Stimulated activated CD8-positive, alpha-beta memory T cell treated with anti-CD3 and anti-CD28 coated beads, Interleukin-12 subunit alpha, Interleukin-12 subunit beta, amount 100 ng/mL, for 4 hours (primary cell): ENCODE measurements at regions not wholly inside any gene's neighbourhood (a gene's known extent, or its start where the extent isn't known, plus 50 kb on each side); places are given as distances from the start of the nearest gene placed in this dataset.
"Not testable (repeated sequence)": the region's sequence is repeated elsewhere in the genome, so short reads cannot be mapped to it uniquely, and the experiment has no call there.

ENCODE experiments used
- DNase-seq: peaks from one replicate; pipeline ENCODE4 v3.0.0-alpha.2; 2020; ENCODE audit warnings: low read depth

DNA sequence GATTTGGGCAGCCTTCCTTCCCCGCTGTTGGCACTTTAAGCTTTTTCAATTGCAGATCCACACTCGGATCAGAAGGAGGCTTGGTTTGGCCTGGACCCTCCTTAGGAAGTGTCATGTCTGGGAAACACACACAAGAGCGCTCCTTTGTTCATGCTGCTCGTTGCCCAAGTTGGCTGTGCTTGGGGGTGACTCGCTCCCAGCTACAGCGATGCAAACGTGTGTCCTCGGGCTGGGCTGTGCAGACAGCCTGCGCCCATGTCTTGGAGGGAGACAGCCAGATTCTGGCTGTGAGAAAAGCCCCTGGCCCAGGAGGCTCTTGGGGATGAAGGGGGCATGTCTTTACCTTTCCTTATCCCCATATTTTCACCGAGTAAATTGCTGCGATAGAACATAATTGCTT, 665.6 kb upstream of the EEF2KMT start:
- no peak for DNase-seq

DNA sequence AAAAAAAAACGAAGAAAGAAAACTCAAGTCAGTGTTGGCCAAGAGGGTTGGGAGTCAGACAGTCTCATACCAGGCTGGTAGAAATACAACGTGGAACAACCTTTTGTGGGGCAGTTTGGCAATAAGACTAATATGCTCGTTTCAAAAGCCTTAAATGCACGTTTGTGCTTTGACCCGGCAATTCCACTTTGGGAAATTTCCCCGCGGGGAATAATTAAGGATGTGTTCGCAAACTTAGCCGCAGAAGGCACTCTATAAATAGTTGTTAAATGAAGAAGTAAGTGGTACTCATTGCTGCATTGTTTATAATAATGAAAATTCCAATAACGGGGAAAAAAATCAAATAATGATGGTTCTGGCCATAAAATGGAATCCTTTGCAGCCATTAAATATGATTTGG, 664.8 kb upstream of the EEF2KMT start:
- no peak for DNase-seq

GRCh38 chr16:5761592-5761991, 664.0 kb upstream of the EEF2KMT start:
- DNase-seq: no peak

DNA sequence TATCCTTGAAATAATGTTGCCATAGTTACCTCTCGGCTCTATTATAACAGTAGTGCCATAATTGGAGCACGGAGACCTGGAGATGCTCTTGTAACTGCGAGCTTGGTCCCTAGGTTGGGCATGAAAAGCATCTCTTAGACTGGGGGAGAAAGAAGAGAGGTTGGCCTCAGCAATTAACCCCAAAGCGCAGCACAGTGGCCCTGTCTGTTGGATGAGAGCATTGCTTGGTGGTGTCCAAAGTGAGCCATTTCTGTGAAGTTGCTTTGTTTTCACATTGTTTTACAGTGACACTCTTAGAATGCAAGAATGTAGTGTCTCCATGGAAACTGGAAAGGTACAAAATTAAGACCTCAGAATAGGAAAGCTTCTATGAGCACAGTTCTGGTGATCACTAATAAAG, 660.7 kb upstream of the EEF2KMT start:
- no peak for DNase-seq

DNA sequence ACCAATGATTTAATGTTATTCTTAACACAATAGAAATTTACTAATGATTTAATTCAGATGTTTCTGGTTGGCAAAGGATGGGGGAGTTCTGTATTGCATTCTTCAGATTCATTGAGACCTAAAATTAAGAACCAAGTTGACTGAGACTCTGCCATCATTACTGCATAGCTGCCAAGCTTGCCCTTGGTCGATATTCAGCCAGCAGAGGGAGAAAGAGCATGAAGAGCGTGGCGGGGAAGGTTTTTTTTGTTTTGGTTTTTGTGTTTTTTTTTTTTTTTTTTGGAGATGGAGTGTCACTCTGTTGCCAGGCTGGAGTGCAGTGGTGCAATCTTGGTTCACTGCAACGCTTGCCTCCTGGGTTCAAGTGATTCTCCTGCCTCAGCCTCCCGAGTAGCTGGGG, 659.4 kb upstream of the EEF2KMT start:
- DNase-seq: no peak

DNA sequence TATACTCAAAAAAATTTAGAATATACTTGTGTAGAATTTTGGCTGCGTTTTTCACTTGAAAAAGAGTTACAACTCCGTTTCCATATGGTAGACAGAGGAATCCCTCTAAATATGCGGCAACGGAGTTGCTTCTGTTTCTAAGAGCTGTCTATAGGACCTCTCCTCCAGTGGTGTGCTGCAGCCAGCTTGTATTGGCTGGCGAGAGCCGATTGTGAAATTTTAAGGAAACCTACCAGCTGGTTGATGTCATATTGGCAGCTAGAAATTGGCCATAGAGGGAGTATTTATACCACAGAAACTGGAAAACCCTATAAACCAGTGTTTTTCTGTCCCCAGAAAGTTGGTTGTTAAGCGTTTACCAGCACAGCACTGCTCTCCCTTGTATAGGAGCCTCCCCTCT, 655.8 kb upstream of the EEF2KMT start:
- DNase-seq: no peak

DNA sequence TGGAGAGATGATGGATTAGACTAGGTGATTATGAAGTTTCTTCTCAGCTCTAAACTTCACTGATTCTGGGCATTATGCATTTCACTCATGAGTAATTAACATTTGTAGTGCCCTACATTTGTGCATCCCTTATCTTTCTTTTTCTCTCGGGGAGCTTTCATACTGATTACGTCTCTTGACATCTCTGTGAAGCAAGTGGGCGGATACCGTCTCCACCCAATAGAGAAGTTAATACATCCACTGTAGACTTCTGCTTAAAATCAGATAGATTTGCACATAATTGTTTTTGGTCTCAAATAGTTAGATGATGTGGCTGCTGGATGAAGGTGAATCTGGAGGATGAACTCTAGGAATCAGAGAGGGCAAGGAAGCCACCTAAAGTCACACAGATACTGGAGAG, 653.6 kb upstream of the EEF2KMT start:
- DNase-seq: no peak

- not testable (repeated sequence) for DNase-seq
Measured at GRCh38 chr16:5750439-5750838, 652.8 kb upstream of the EEF2KMT start.

DNA sequence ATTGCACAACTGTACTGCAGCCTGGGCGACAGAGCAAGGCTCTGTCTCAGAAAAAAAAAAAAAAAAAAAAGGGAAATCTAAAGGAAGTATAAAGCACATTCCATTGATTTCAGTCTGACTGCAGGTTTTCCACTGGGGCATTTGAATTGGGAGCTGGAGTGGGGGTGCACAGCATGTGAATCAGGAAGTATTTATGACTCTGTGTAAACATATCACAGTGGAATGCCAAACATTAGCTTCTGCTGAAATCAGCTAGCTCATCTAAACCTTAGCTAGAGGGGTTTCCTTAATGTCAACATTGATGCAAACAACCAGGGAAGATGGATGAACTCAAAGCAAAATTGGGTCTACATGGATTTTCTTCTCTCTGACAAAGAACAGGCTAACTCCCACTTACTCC, 641.0 kb upstream of the EEF2KMT start:
- no peak for DNase-seq

DNA sequence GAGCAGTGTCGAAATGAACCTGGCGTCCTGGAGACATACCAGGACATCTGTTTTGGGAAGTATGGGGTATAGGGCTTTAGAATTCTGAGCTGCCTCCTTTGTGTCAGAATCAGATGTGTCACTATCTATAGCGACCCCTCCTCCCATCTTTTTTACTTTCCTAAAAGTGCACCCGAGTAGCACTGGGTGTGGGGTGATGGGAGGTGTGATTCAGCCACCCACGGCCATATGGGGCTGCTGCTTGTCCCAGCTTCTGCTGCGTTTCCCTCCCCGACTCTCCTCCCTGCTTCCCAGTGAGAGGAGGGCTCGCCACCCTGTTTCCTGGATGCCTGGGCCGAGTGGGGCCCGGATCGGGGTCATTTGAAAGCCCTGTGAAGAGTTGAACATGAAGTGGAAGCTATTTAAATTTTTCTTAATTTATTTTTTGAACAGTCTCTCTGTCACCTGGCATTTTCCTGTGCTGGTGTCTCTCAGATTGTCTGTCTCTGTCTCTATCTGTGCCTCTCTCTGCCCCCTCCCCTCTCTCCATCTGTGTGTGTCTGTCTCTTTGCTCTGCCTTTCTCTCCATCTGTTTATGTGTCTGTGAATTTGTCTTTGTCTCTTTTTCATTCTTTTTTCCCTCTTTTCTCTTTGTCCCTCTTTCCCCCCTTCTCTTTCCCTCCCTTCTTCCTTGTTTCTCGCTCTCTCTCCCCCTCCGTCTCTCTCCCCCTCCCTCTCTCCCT, 638.8 kb upstream of the EEF2KMT start:
- DNase-seq: no peak

DNA sequence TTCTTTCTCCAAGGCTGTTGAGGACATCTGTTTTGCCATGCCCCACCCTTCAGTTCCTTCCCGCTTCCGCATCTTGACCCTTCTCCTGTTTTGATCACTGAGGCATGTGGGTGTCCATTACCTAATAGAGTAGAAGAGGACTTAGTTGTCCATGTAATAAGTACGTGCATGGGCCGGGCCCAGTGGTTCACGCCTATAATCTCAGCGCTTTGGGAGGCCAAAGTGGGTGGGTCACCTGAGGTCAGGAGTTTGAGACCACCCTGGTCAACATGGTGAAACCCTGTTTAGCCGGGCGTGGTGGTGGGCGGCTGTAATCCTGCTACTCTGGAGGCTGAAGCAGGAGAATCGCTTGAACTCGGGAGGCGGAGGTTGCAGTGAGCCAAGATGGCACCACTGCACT, 637.8 kb upstream of the EEF2KMT start:
- no peak for DNase-seq

GRCh38 chr16:5730783-5731182, 633.2 kb upstream of the EEF2KMT start:
- no peak for DNase-seq

- no peak for DNase-seq
Measured at GRCh38 chr16:5722116-5722619, 624.6 kb upstream of the EEF2KMT start.

DNA sequence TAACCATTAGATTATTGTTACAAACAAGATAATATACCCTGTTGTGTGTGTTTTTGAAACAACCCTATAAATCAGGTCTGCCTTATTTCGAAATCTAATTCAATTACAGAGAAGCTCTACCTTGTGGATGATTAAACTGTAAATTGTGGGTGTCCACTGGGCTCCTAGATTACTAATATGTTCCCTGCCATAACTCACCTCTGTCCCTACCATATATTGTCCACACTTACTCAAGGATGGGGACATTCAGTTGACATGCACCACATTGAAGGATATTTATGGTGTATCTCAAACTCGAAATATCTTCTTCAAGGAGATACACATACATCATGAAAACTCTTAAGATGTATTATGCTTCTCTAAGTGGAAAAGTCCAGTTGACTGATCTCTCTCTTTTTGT, 617.6 kb upstream of the EEF2KMT start:
- no peak for DNase-seq

DNA sequence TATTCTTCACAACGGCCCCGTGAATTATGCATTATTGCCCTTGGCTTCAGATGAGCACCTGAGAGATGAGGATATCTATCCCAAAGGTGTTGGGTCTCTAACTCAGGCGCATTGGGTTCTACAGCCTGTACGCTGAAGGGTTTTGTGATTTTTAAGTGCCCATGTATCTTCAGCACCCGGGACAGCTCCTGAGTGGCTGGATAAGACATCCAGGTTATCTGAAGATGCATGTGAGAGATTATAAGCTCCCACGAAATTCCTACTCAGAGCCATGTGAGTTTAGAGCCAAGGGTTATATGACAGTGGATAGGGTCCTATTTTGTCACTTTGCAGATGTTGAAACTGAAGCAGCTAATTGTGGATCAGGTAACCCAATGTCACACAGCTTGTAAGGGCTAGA, 612.3 kb upstream of the EEF2KMT start:
- DNase-seq: no peak

GRCh38 chr16:5706211-5706610, 608.6 kb upstream of the EEF2KMT start:
- no peak for DNase-seq

DNA sequence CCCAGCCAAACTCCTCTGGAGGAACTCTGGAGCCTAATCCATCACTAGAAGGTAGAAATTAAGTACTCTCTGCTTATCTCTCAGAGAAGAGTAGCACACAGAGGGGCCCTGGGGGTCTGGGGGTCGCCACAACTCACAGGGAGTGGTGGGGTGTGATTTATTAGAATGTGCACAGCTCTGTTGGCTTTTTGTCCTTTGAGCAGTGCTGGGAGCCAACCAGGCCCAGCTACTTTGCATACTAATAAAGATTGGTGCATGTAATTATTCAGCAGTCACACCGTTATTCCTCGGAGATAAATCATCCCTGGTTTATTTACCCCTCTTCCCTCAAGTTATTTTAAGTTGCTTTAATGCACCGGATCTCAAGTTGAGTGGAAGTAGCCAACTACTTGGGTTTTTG, 606.7 kb upstream of the EEF2KMT start:
- DNase-seq: no peak

DNA sequence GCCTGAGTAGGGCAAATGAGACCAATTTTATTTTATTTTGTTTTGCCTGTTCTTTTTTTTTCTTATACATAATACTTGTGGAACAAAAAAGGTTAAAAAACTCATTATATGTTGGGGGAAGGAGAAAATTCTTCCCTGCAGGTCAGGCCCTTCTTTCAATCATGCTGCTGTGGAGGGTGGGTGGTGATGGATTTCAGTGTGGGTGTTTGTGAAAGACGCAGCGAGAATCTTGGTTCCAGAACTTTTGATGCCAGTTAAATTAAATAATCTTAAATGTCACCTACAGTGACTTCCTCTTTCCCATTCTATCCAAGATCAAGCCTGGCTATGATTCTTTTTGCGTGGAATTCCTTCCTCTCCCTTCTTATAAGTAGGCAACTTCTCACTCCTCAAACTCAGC, 595.8 kb upstream of the EEF2KMT start:
- no peak for DNase-seq

GRCh38 chr16:5681966-5682365, 584.4 kb upstream of the EEF2KMT start:
- DNase-seq: no peak

- no peak for DNase-seq
Measured at GRCh38 chr16:5678371-5678770, 580.8 kb upstream of the EEF2KMT start.

DNA sequence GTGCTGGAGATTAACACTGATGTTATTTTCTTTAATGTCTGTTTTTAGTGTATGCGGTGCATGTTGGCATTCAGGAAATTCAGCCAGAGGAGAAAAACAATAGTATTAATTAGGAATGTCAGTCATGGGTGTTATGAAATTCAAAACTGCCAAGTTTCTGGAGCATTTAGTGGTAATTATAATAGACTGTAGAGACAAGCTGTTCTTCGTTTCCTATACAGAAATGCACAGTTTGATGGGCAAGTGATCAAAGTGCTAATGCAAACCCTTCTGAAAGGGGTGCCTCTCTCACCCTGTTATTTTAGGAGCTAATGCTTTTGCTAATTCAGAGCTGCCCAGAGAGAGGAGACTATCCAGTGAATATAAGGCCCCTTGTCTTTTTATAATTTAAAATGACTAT, 573.8 kb upstream of the EEF2KMT start:
- no peak for DNase-seq

- no peak for DNase-seq
Measured at GRCh38 chr16:5670198-5670597, 572.6 kb upstream of the EEF2KMT start.

- DNase-seq: no peak
Measured at GRCh38 chr16:5668553-5668952, 571.0 kb upstream of the EEF2KMT start.

GRCh38 chr16:5665834-5666233, 568.2 kb upstream of the EEF2KMT start:
- no peak for DNase-seq
